ENCODE measurements at regions not wholly inside any gene's neighbourhood (a gene's known extent, or its start where the extent isn't known, plus 50 kb on each side); places are given as distances from the start of the nearest gene placed in this dataset.

- no peak for ATAC-seq (ENCODE audit: insufficient read depth, low read depth)
- no peaks in the 10 kb centered on the region for H3K36me3 ChIP-seq (ENCODE audit: insufficient read depth, low read length)
- no peaks in the 10 kb centered on the region for H3K27me3 ChIP-seq (ENCODE audit: insufficient read depth, low read length, poor library complexity)
- H3K9me3 ChIP-seq (ENCODE audit: insufficient read depth, low read length, severe bottlenecking), result no peaks in the 10 kb centered on the region
- H4K20me1 ChIP-seq (ENCODE audit: insufficient read depth, low read length), result no peaks in the 10 kb centered on the region
- no peak overlapping the region for H3K27ac ChIP-seq (ENCODE audit: low read length)
- H3K4me2 ChIP-seq (ENCODE audit: insufficient read depth, low read length), result no peak overlapping the region
- H3K9ac ChIP-seq (ENCODE audit: low read depth, low read length), result no peak overlapping the region
- DNase-seq, result no peak
- no peak overlapping the region for H2AFZ ChIP-seq (ENCODE audit: low read depth, low read length)
- no peaks in the 10 kb centered on the region for H3K4me1 ChIP-seq (ENCODE audit: insufficient read depth, low read length)
- TF ChIP-seq EZH2 (IDR thresholded peaks at IDR 0.05; ENCODE audit: borderline replicate concordance, low read depth, low read length, severe bottlenecking), result no peak
- TF ChIP-seq, protein P1, sequence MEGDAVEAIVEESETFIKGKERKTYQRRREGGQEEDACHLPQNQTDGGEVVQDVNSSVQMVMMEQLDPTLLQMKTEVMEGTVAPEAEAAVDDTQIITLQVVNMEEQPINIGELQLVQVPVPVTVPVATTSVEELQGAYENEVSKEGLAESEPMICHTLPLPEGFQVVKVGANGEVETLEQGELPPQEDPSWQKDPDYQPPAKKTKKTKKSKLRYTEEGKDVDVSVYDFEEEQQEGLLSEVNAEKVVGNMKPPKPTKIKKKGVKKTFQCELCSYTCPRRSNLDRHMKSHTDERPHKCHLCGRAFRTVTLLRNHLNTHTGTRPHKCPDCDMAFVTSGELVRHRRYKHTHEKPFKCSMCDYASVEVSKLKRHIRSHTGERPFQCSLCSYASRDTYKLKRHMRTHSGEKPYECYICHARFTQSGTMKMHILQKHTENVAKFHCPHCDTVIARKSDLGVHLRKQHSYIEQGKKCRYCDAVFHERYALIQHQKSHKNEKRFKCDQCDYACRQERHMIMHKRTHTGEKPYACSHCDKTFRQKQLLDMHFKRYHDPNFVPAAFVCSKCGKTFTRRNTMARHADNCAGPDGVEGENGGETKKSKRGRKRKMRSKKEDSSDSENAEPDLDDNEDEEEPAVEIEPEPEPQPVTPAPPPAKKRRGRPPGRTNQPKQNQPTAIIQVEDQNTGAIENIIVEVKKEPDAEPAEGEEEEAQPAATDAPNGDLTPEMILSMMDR (IDR thresholded peaks at IDR 0.05; ENCODE audit: borderline replicate concordance, extremely low read depth, low read length, poor library complexity, severe bottlenecking), result no peak
- H3K79me2 ChIP-seq (ENCODE audit: insufficient read depth, low read length), result no peaks in the 10 kb centered on the region
- no peak overlapping the region for H3K4me3 ChIP-seq (ENCODE audit: low read depth in 1 of 2, low read length in 2 of 2)
Measured at GRCh38 chr2:19207452-19207851, 151.0 kb downstream of the OSR1 start.

DNA sequence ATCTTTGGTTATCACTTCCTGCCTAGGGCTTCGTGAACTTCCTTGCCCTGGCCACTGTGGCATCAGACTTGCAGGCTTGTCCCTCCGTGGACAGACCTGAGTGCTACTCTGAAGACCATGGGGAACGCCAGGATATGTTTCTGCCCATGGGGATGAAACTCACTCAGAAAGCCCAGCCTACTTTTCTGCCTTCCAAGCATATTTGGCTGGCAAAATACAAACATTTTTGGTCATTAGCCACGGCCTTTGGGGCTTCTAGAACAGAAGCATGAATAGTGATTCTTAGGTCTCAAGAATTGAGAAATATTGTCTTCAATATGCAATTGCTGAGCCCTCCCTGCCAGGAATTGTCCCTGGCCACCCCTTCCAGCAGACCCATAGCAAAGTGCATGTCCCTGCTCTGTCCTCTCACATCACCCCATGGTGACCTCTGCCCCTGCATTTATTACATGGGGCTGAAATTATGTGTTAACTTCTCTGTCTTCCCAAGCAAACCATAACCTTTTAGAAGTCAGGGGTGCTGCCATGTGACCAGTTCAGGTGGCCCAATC is 152.4 kb downstream of the OSR1 start:
- no peaks in the 10 kb centered on the region for H3K27me3 ChIP-seq (ENCODE audit: insufficient read depth, low read length, poor library complexity)
- no peak overlapping the region for H3K4me3 ChIP-seq (ENCODE audit: low read depth in 1 of 2, low read length in 2 of 2)
- no peaks in the 10 kb centered on the region for H3K36me3 ChIP-seq (ENCODE audit: insufficient read depth, low read length)
- H4K20me1 ChIP-seq (ENCODE audit: insufficient read depth, low read length), result no peaks in the 10 kb centered on the region
- no peak for ATAC-seq (ENCODE audit: insufficient read depth, low read depth)
- no peaks in the 10 kb centered on the region for H3K79me2 ChIP-seq (ENCODE audit: insufficient read depth, low read length)
- H3K4me2 ChIP-seq (ENCODE audit: insufficient read depth, low read length), result no peak overlapping the region
- H3K4me1 ChIP-seq (ENCODE audit: insufficient read depth, low read length), result no peaks in the 10 kb centered on the region
- no peak overlapping the region for H2AFZ ChIP-seq (ENCODE audit: low read depth, low read length)
- H3K9ac ChIP-seq (ENCODE audit: low read depth, low read length), result no peak overlapping the region
- no peak overlapping the region for H3K27ac ChIP-seq (ENCODE audit: low read length)
- H3K9me3 ChIP-seq (ENCODE audit: insufficient read depth, low read length, severe bottlenecking), result no peaks in the 10 kb centered on the region
- TF ChIP-seq, protein P1 (IDR thresholded peaks at IDR 0.05; ENCODE audit: borderline replicate concordance, extremely low read depth, low read length, poor library complexity, severe bottlenecking), result no peak
- no peak for TF ChIP-seq EZH2 (IDR thresholded peaks at IDR 0.05; ENCODE audit: borderline replicate concordance, low read depth, low read length, severe bottlenecking)
- DNase-seq, result no peak

DNA sequence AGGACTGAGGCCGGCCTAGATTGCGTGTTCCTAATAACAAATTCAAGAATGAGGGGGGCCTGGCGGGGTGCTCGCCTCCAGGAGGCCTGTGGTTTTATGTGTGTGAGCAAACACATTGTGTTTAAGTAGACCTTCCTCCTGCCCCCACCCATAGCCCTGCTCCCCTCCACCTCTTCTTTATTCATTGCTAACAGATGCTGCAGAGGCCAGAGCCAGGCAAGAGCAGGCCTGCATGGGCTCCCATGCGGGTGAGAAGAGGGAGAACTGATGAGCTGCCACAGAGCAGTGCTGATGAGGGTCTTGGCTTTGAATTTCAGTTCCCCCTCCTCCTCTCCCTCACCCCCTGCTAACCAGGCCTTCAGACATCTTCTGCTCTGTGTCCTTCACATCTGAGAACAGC is 154.6 kb downstream of the OSR1 start:
- H3K9ac ChIP-seq (ENCODE audit: low read depth, low read length), result no peak overlapping the region
- H2AFZ ChIP-seq (ENCODE audit: low read depth, low read length), result no peak overlapping the region
- no peaks in the 10 kb centered on the region for H3K4me1 ChIP-seq (ENCODE audit: insufficient read depth, low read length)
- H4K20me1 ChIP-seq (ENCODE audit: insufficient read depth, low read length), result no peaks in the 10 kb centered on the region
- H3K79me2 ChIP-seq (ENCODE audit: insufficient read depth, low read length), result no peaks in the 10 kb centered on the region
- DNase-seq (no peak), ATAC-seq (ENCODE audit: insufficient read depth, low read depth) (no peak)
- no peaks in the 10 kb centered on the region for H3K9me3 ChIP-seq (ENCODE audit: insufficient read depth, low read length, severe bottlenecking)
- no peaks in the 10 kb centered on the region for H3K27me3 ChIP-seq (ENCODE audit: insufficient read depth, low read length, poor library complexity)
- H3K36me3 ChIP-seq (ENCODE audit: insufficient read depth, low read length), result no peaks in the 10 kb centered on the region
- H3K4me3 ChIP-seq (ENCODE audit: low read depth in 1 of 2, low read length in 2 of 2), result no peak overlapping the region
- TF ChIP-seq, protein P1 (IDR thresholded peaks at IDR 0.05; ENCODE audit: borderline replicate concordance, extremely low read depth, low read length, poor library complexity, severe bottlenecking), result no peak
- TF ChIP-seq EZH2 (IDR thresholded peaks at IDR 0.05; ENCODE audit: borderline replicate concordance, low read depth, low read length, severe bottlenecking), result no peak
- no peak overlapping the region for H3K27ac ChIP-seq (ENCODE audit: low read length)
- no peak overlapping the region for H3K4me2 ChIP-seq (ENCODE audit: insufficient read depth, low read length)
